Nephron progenitor cell (in vitro differentiated cells): ENCODE measurements at regions not wholly inside any gene's neighbourhood (a gene's known extent, or its start where the extent isn't known, plus 50 kb on each side); places are given as distances from the start of the nearest gene placed in this dataset.

Experiments
- DNase-seq: peaks from one replicate; pipeline ENCODE4 v3.0.0; 2021
- H3K27ac Mint-ChIP-seq: 2 replicates; pipeline ENCODE4 v1.8.0; 2021; ENCODE audit warnings: mild to moderate bottlenecking, moderate library complexity, mixed read lengths
- H3K27me3 Mint-ChIP-seq: 2 replicates; pipeline ENCODE4 v1.8.0; 2021; ENCODE audit warnings: mild to moderate bottlenecking, low read depth, mixed read lengths; ENCODE audit not compliant: poor library complexity
- H3K36me3 Mint-ChIP-seq: 2 replicates; pipeline ENCODE4 v1.8.0; 2021; ENCODE audit warnings: low read depth, mixed read lengths
- H3K4me1 Mint-ChIP-seq: 2 replicates; pipeline ENCODE4 v1.8.0; 2021; ENCODE audit warnings: mixed read lengths
- H3K4me3 Mint-ChIP-seq: 2 replicates; pipeline ENCODE4 v1.8.0; 2021; ENCODE audit warnings: mild to moderate bottlenecking, moderate library complexity, mixed read lengths
- H3K9me3 Mint-ChIP-seq: 2 replicates; pipeline ENCODE4 v1.8.0; 2021; ENCODE audit warnings: mild to moderate bottlenecking, moderate library complexity, mixed read lengths
- TF ChIP-seq, protein P1 (sequence below): fragments of 200-600 bp; sonication (generic); IDR thresholded peaks from 2 replicates; pipeline ENCODE4 v1.5.0; 2021; ENCODE audit warnings: antibody characterized with exemption

DNA sequence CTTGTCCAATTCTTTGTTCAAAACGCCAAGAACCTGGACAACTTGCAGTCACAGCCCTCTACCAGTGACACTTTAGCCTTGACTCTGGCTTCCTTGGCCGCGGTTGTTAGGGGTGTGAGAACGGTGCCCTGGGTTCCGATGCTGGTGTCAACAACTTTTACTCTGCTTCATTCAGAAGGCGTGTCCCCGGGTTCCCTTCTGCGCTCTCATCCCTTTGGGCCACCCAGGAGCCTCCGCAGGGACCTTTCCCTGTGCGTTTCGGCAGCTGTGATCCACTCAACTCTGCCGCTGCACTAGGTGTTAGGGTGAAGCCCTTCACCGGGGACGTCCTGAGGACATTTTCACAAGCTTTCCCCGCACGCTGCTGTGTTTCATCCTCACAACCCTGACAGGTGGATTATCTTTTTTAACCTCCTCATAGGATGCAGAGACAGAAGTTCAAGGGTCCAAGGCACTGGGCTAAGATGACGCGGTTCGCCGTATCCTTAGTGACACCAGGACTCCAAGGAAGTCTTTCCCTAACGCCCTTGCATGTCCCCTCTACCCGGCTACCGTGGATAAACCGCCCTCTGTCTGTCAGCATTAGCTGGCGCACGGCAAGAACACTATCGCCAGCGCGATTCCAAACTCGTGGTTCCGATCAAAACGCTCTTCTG is 133.5 kb upstream of the SHH start:
- no peaks in the 10 kb centered on the region for H3K36me3 Mint-ChIP-seq
- TF ChIP-seq, protein P1, sequence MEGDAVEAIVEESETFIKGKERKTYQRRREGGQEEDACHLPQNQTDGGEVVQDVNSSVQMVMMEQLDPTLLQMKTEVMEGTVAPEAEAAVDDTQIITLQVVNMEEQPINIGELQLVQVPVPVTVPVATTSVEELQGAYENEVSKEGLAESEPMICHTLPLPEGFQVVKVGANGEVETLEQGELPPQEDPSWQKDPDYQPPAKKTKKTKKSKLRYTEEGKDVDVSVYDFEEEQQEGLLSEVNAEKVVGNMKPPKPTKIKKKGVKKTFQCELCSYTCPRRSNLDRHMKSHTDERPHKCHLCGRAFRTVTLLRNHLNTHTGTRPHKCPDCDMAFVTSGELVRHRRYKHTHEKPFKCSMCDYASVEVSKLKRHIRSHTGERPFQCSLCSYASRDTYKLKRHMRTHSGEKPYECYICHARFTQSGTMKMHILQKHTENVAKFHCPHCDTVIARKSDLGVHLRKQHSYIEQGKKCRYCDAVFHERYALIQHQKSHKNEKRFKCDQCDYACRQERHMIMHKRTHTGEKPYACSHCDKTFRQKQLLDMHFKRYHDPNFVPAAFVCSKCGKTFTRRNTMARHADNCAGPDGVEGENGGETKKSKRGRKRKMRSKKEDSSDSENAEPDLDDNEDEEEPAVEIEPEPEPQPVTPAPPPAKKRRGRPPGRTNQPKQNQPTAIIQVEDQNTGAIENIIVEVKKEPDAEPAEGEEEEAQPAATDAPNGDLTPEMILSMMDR: no peak
- no peak overlapping the region for H3K27ac Mint-ChIP-seq
- H3K4me1 Mint-ChIP-seq: peaks cover 5% of the 10 kb centered on the region
- no peak for DNase-seq
- H3K9me3 Mint-ChIP-seq: peaks cover 17% of the 10 kb centered on the region
- H3K27me3 Mint-ChIP-seq: peaks cover 27% of the 10 kb centered on the region
- no peak overlapping the region for H3K4me3 Mint-ChIP-seq

GRCh38 chr7:155944901-155945300 is 132.6 kb upstream of the SHH start:
- no peak overlapping the region for H3K27ac Mint-ChIP-seq
- H3K9me3 Mint-ChIP-seq: peaks cover 23% of the 10 kb centered on the region
- DNase-seq: no peak
- H3K4me3 Mint-ChIP-seq: no peak overlapping the region
- no peaks in the 10 kb centered on the region for H3K36me3 Mint-ChIP-seq
- peaks cover 30% of the 10 kb centered on the region for H3K27me3 Mint-ChIP-seq
- peaks cover 5% of the 10 kb centered on the region for H3K4me1 Mint-ChIP-seq
- TF ChIP-seq, protein P1: no peak

DNA sequence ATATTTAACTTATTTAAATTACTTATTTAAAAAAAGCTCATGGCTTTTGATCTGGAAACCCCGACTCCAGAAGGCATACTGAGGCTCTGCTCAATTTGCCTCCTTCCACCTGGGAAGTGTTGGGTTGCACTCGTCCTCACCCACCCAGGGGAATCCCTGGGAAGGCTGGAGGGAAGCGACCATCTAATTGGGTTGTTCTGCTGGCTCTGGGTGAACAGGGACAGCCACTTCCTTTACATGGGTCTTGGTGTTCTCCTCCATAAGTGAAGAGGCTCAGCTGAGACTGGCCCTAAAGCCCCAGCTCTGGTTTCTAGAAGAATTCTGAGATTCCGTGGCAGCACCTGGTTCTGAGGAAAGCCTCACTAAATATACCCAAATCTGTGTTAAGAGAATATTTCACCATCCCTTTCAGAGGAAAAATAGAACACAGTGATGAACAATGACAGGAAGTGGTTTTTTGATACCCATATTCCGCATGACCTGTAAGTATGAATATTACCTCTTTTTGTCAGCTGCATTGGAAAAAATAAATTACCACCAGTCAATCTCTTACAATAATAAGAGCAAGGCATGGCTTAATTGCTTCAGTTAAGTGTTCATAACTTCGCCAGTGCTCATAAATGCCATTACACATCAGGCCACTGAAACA is 131.1 kb upstream of the SHH start:
- no peak overlapping the region for H3K27ac Mint-ChIP-seq
- H3K27me3 Mint-ChIP-seq: peaks cover 33% of the 10 kb centered on the region
- peaks cover 38% of the 10 kb centered on the region for H3K9me3 Mint-ChIP-seq
- no peaks in the 10 kb centered on the region for H3K36me3 Mint-ChIP-seq
- no peak overlapping the region for H3K4me3 Mint-ChIP-seq
- H3K4me1 Mint-ChIP-seq: peaks cover 5% of the 10 kb centered on the region
- TF ChIP-seq, protein P1: no peak
- no peak for DNase-seq

DNA sequence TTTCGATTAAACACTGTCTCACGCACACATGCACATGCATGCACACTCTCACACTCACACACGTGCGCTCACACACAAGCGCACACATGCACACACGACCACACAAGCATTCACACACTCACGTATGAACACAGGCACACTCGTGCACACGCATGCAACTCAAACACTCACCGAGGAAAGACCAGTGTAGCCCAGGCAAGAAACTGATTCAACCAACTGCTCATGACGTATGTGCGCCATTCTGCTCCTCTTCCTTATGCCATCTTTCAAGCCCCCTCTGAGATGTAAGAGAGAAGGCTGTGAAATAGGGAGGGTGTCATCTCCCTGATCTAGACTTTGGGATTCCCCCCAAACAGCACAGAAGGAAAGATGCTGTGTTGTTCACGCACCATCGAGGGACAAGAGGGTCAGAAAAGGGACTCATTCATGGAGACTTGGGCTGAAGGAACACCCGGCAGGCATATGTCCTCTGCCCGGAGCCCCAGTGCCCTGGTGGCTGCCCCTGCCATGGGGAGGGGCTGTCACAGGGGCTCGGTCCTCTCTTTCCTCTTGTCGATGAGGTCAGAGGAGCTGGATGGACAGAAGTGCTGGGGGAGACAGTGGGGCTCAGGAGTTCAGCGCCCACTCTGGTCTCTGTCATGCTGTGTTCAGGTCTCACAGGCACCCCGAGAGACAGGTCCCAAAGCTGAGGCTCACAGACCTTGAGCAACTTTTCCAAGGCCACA is 130.1 kb upstream of the SHH start:
- Mint-ChIP-seq H3K9me3 (peaks cover 42% of the 10 kb centered on the region), H3K27me3 (peaks cover 33% of the 10 kb centered on the region), H3K4me3 (no peak overlapping the region), H3K4me1 (peaks cover 3% of the 10 kb centered on the region), H3K36me3 (no peaks in the 10 kb centered on the region), H3K27ac (no peak overlapping the region)
- TF ChIP-seq, protein P1: no peak
- no peak for DNase-seq

DNA sequence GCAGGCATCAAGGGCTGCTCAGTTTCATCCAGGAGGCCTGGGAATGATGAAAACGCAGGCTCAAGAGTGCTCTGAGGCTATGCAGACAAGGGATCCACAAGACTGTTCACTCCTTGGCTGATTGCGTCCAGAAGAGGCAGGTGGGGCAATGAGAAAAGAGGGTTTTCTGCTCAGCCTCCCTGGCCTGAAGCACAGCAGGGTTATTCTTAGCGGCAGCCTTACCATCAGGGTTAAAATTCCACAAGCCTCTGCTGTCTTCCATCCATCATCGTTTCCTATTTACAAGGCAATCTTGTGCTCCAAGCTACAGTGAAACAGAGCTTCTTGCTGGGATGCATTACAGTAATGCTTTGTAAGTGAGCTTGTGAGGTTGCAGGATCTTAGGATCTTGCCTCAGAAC is 129.4 kb upstream of the SHH start:
- Mint-ChIP-seq H3K4me3 (no peak overlapping the region), H3K36me3 (no peaks in the 10 kb centered on the region), H3K27ac (no peak overlapping the region), H3K27me3 (peaks cover 33% of the 10 kb centered on the region), H3K4me1 (no peaks in the 10 kb centered on the region), H3K9me3 (peaks cover 41% of the 10 kb centered on the region)
- TF ChIP-seq, protein P1: no peak
- no peak for DNase-seq
